Inflammatory macrophage treated with lipopolysaccharide for 4 hours (primary cell): ENCODE measurements at regions not wholly inside any gene's neighbourhood (a gene's known extent, or its start where the extent isn't known, plus 50 kb on each side); places are given as distances from the start of the nearest gene placed in this dataset.

ENCODE experiments used
- DNase-seq: peaks from one replicate; pipeline ENCODE4 v3.0.0-alpha.2; 2020

- DNase-seq, result no peak
Measured at GRCh38 chr17:56011406-56012131, 141.7 kb upstream of the ANKFN1 start.

GRCh38 chr17:56018211-56018610 is 135.1 kb upstream of the ANKFN1 start:
- no peak for DNase-seq

- no peak for DNase-seq
Measured at GRCh38 chr17:56020369-56020768, 132.9 kb upstream of the ANKFN1 start.

- no peak for DNase-seq
Measured at GRCh38 chr17:56021681-56022190, 131.5 kb upstream of the ANKFN1 start.

- DNase-seq, result no peak
Measured at GRCh38 chr17:56023851-56024250, 129.4 kb upstream of the ANKFN1 start.

GRCh38 chr17:56026915-56027314 is 126.4 kb upstream of the ANKFN1 start:
- no peak for DNase-seq

- no peak for DNase-seq
Measured at GRCh38 chr17:56028837-56029236, 124.4 kb upstream of the ANKFN1 start.

GRCh38 chr17:56030009-56030624 is 123.2 kb upstream of the ANKFN1 start:
- DNase-seq, result no peak

GRCh38 chr17:56031636-56032035 is 121.6 kb upstream of the ANKFN1 start:
- no peak for DNase-seq

- no peak for DNase-seq
Measured at GRCh38 chr17:56034197-56034635, 119.1 kb upstream of the ANKFN1 start.

GRCh38 chr17:56038131-56038530 is 115.1 kb upstream of the ANKFN1 start:
- no peak for DNase-seq

- no peak for DNase-seq
Measured at GRCh38 chr17:56045872-56046271, 107.4 kb upstream of the ANKFN1 start.

- DNase-seq, result no peak
Measured at GRCh38 chr17:56047331-56047730, 105.9 kb upstream of the ANKFN1 start.

GRCh38 chr17:56057869-56058268 is 95.4 kb upstream of the ANKFN1 start:
- no peak for DNase-seq

GRCh38 chr17:56064506-56064905 is 88.8 kb upstream of the ANKFN1 start:
- no peak for DNase-seq

- no peak for DNase-seq
Measured at GRCh38 chr17:56074361-56074890, 78.8 kb upstream of the ANKFN1 start.

- DNase-seq, result no peak
Measured at GRCh38 chr17:56076980-56077379, 76.3 kb upstream of the ANKFN1 start.

GRCh38 chr17:56083475-56083874 is 69.8 kb upstream of the ANKFN1 start:
- DNase-seq, result no peak

- no peak for DNase-seq
Measured at GRCh38 chr17:56085576-56086267, 67.6 kb upstream of the ANKFN1 start.

GRCh38 chr17:56087199-56087598 is 66.1 kb upstream of the ANKFN1 start:
- DNase-seq, result no peak

- no peak for DNase-seq
Measured at GRCh38 chr17:56096026-56096810, 57.1 kb upstream of the ANKFN1 start.

GRCh38 chr17:56098746-56099145 is 54.5 kb upstream of the ANKFN1 start:
- no peak for DNase-seq

- DNase-seq, result no peak
Measured at GRCh38 chr17:56099649-56100048, 53.6 kb upstream of the ANKFN1 start.
